Skeletal muscle tissue (tissue), 3 donors: ENCODE measurements at regions not wholly inside any gene's neighbourhood (a gene's known extent, or its start where the extent isn't known, plus 50 kb on each side); places are given as distances from the start of the nearest gene placed in this dataset.

Experiments used
- H3K27ac ChIP-seq: one replicate; pipeline ENCODE4 v1.7.0; 2013; ENCODE audit warnings: mild to moderate bottlenecking, low read depth, low read length, inconsistent platforms
- H3K27me3 ChIP-seq, 3 donors: one replicate each; pipeline ENCODE4 v1.7.0; 2013; ENCODE audit warnings: low read length in 3 of 3; ENCODE audit not compliant: control insufficient read depth in 3 of 3, insufficient read depth in 3 of 3
- H3K36me3 ChIP-seq, 3 donors: one replicate each; pipeline ENCODE4 v1.7.0; 2013; ENCODE audit warnings: low read length in 3 of 3; ENCODE audit not compliant: control insufficient read depth in 3 of 3, insufficient read depth in 3 of 3
- H3K4me1 ChIP-seq, 3 donors: one replicate each; pipeline ENCODE4 v1.7.0; 2013; ENCODE audit warnings: low read length in 3 of 3, mild to moderate bottlenecking in 3 of 3; ENCODE audit not compliant: control insufficient read depth in 3 of 3, insufficient read depth in 3 of 3
- H3K4me3 ChIP-seq, 3 donors: one replicate each; pipeline ENCODE4 v1.7.0; 2013; ENCODE audit warnings: low read length in 3 of 3
- H3K9ac ChIP-seq, 3 donors: one replicate each; pipeline ENCODE4 v1.7.0; 2013; ENCODE audit warnings: low read length in 3 of 3, mild to moderate bottlenecking in 3 of 3, moderate library complexity in 2 of 3, low read depth in 1 of 3
- H3K9me3 ChIP-seq, 3 donors: one replicate each; pipeline ENCODE4 v1.7.0; 2013; ENCODE audit warnings: low read length in 3 of 3; ENCODE audit not compliant: control insufficient read depth in 3 of 3
- donor health status: Osteomylitis.

- no peak overlapping the region for H3K4me3 ChIP-seq
- H3K9me3 ChIP-seq, result no peaks in the 10 kb centered on the region
- no peak overlapping the region for H3K27ac ChIP-seq
- H3K27me3 ChIP-seq, result no peaks in the 10 kb centered on the region
- no peaks in the 10 kb centered on the region for H3K36me3 ChIP-seq
- peaks cover 0 to 4% (median 0%) of the 10 kb centered on the region in 3 donors for H3K4me1 ChIP-seq
- H3K9ac ChIP-seq, result no peak overlapping the region
Measured at GRCh38 chr12:115103884-115104883, 420.2 kb upstream of the TBX3 start.

DNA sequence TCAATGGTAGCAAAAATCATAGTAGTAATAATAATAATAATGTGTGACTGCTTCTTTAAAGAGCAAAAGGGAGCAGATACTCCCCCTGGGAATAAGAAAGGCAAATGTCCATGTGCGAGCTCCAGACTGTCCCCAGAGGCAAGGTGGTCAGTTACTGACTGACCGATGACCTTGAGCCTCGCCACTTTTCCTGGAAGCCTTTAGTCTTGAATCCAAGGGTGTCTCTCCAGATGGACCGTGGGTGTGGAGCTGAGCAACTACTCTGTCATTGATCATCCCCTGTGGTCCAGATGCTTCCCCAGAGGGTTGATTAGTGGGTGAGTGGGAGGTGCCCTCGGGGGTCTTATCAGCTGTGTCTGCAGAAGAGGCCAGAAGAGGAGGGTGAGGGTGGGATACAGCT lies 418.5 kb upstream of the TBX3 start:
- H3K9me3 ChIP-seq, result no peaks in the 10 kb centered on the region
- H3K27me3 ChIP-seq, result no peaks in the 10 kb centered on the region
- H3K4me1 ChIP-seq, result peaks cover 0 to 4% (median 0%) of the 10 kb centered on the region in 3 donors
- no peak overlapping the region for H3K9ac ChIP-seq
- H3K4me3 ChIP-seq, result no peak overlapping the region
- no peak overlapping the region for H3K27ac ChIP-seq
- no peaks in the 10 kb centered on the region for H3K36me3 ChIP-seq

- Histone ChIP-seq H3K9me3 (no peaks in the 10 kb centered on the region), H3K27ac (no peak overlapping the region), H3K27me3 (no peaks in the 10 kb centered on the region), H3K4me1 (peaks cover 0 to 4% (median 4%) of the 10 kb centered on the region in 3 donors), H3K9ac (no peak overlapping the region), H3K36me3 (no peaks in the 10 kb centered on the region), H3K4me3 (no peak overlapping the region)
Measured at GRCh38 chr12:115101520-115101919, 417.5 kb upstream of the TBX3 start.

- Histone ChIP-seq H3K9ac (no peak overlapping the region), H3K4me3 (no peak overlapping the region), H3K9me3 (no peaks in the 10 kb centered on the region), H3K27me3 (no peaks in the 10 kb centered on the region), H3K36me3 (no peaks in the 10 kb centered on the region), H3K4me1 (peaks cover 0 to 4% (median 0%) of the 10 kb centered on the region in 3 donors), H3K27ac (no peak overlapping the region)
Measured at GRCh38 chr12:115097416-115097815, 413.4 kb upstream of the TBX3 start.

DNA sequence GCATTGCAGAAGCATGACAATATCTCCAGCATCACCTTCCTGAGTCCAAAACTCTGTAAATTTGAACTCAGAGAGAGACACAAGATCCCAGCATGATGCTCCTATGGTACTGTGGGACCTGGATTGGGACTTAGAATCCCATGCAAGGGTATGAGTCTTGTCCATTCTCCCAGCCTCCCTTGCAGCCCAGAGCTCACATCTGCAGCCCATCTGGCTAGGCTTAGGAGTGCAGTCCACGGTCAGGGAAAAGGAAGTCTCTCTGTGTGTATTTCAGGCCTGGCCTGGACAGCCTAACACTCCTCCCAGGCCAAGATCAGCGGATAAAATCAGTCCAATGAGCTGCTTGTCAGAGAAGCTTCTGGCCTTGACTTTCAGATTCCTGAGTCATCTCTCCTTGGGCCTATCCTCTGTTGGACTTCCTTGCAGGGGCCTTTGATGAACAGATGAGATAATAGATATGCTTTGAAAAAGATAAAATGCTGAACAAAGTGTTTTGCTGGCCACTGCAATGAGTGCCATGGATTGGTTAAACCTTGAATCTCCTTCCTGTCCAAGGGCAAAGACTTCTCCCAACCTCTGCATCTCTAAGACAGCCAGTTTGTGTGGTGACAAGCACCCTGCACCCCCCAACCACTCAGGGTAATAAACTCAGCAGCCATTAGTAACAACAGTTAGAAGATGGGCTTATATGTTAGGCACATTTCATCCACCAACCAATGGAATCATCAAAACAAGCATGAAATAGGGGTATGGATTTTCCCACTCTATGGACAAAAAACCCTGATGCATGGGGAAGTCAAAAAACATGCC lies 412.8 kb upstream of the TBX3 start:
- Histone ChIP-seq H3K36me3 (no peaks in the 10 kb centered on the region), H3K9me3 (no peaks in the 10 kb centered on the region), H3K4me1 (peaks cover 0 to 4% (median 0%) of the 10 kb centered on the region in 3 donors), H3K27me3 (peaks cover 0 to 3% (median 0%) of the 10 kb centered on the region in 3 donors), H3K9ac (no peak overlapping the region), H3K4me3 (no peak overlapping the region), H3K27ac (no peak overlapping the region)

- Histone ChIP-seq H3K36me3 (no peaks in the 10 kb centered on the region), H3K4me3 (no peak overlapping the region), H3K27me3 (peaks cover 0 to 3% (median 0%) of the 10 kb centered on the region in 3 donors), H3K9ac (no peak overlapping the region), H3K4me1 (peaks cover 0 to 4% (median 0%) of the 10 kb centered on the region in 3 donors), H3K27ac (no peak overlapping the region), H3K9me3 (no peaks in the 10 kb centered on the region)
Measured at GRCh38 chr12:115095073-115095748, 411.2 kb upstream of the TBX3 start.

GRCh38 chr12:115094163-115094816 lies 410.3 kb upstream of the TBX3 start:
- Histone ChIP-seq H3K9me3 (no peaks in the 10 kb centered on the region), H3K36me3 (no peaks in the 10 kb centered on the region), H3K9ac (no peak overlapping the region), H3K4me3 (no peak overlapping the region), H3K27me3 (peaks cover 0 to 3% (median 0%) of the 10 kb centered on the region in 3 donors), H3K4me1 (peaks cover 0 to 4% (median 0%) of the 10 kb centered on the region in 3 donors), H3K27ac (no peak overlapping the region)

DNA sequence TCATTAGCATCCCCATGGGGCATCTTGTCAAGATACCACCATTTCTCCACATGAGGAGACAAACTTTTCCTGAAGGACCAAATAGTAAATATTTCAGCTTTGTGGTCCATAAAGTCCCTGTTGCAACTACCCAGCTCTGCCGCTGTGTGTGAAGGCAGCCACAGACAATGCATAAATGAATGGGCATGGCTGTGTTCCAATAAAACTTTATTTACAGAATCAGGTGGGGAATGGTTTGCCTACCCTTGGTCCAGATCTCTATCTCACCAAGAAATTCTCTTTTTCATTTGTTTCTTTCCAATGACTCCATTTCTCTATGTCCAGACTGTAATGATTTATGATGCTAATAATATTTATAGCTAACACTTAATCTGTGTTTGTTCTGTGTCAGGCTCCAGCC lies 409.3 kb upstream of the TBX3 start:
- H3K27ac ChIP-seq, result no peak overlapping the region
- H3K36me3 ChIP-seq, result no peaks in the 10 kb centered on the region
- H3K27me3 ChIP-seq, result peaks cover 0 to 3% (median 0%) of the 10 kb centered on the region in 3 donors
- H3K9me3 ChIP-seq, result no peaks in the 10 kb centered on the region
- no peak overlapping the region for H3K4me3 ChIP-seq
- no peak overlapping the region for H3K9ac ChIP-seq
- peaks cover 0 to 4% (median 0%) of the 10 kb centered on the region in 3 donors for H3K4me1 ChIP-seq

DNA sequence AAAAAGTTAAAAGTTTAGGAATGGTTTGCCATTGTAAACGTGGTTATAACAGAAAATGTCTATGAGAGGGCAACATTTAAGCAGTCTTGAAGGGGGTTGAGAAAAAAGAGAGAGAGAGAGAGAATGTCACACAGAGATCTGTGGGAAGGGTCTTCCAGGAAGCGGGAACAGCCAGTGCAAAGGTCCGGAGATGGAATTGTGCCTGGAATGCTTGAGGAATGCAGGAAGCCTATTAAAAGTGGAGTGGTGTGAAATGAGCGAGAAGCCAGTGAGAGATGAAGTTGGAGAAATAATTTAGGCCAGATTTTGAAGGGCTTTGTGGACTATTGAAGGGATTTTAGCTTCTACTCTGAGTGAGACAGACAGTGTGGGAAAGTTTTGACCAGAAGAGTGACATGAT lies 406.8 kb upstream of the TBX3 start:
- H3K36me3 ChIP-seq, result no peaks in the 10 kb centered on the region
- no peak overlapping the region for H3K27ac ChIP-seq
- H3K9ac ChIP-seq, result no peak overlapping the region
- peaks cover 0 to 3% (median 0%) of the 10 kb centered on the region in 3 donors for H3K27me3 ChIP-seq
- no peaks in the 10 kb centered on the region for H3K4me1 ChIP-seq
- H3K9me3 ChIP-seq, result no peaks in the 10 kb centered on the region
- H3K4me3 ChIP-seq, result no peak overlapping the region
